H9 (cell line): ENCODE measurements at regions not wholly inside any gene's neighbourhood (a gene's known extent, or its start where the extent isn't known, plus 50 kb on each side); places are given as distances from the start of the nearest gene placed in this dataset.

ENCODE experiments used
- DNase-seq: peaks from one replicate; pipeline ENCODE4 v3.0.0-alpha.2; 2017
- H2AFZ ChIP-seq: one replicate; pipeline ENCODE4 v1.6.1; 2013; ENCODE audit warnings: mild to moderate bottlenecking, low read length, control low read depth, moderate library complexity
- H2AK5ac ChIP-seq: 2 replicates; pipeline ENCODE4 v1.6.1; 2013; ENCODE audit warnings: low read length, control low read depth, mixed read lengths; ENCODE audit not compliant: insufficient read length
- H2BK120ac ChIP-seq: one replicate; pipeline ENCODE4 v1.6.1; 2013; ENCODE audit warnings: low read depth, mild to moderate bottlenecking, low read length, control low read depth, inconsistent platforms; ENCODE audit not compliant: poor library complexity, severe bottlenecking
- H2BK12ac ChIP-seq: 2 replicates; pipeline ENCODE4 v1.6.1; 2013; ENCODE audit warnings: low read length, control low read depth, mixed read lengths, low read depth; ENCODE audit not compliant: insufficient read length
- H2BK15ac ChIP-seq: 2 replicates; pipeline ENCODE4 v1.6.1; 2013; ENCODE audit warnings: low read depth, low read length, control low read depth
- H2BK20ac ChIP-seq: one replicate; pipeline ENCODE4 v1.6.1; 2013; ENCODE audit warnings: low read depth, mild to moderate bottlenecking, low read length, control low read depth, inconsistent platforms; ENCODE audit not compliant: poor library complexity, severe bottlenecking
- H2BK5ac ChIP-seq: 2 replicates; pipeline ENCODE4 v1.6.1; 2013; ENCODE audit warnings: low read length, control low read depth, mixed read lengths; ENCODE audit not compliant: insufficient read length
- H3K14ac ChIP-seq: 2 replicates; pipeline ENCODE4 v1.6.1; 2013; ENCODE audit warnings: low read length, control low read depth; ENCODE audit not compliant: insufficient read depth
- H3K18ac ChIP-seq: 2 replicates; pipeline ENCODE4 v1.6.1; 2013; ENCODE audit warnings: low read depth, mild to moderate bottlenecking, mixed read lengths, low read length, control low read depth; ENCODE audit not compliant: insufficient read length
- H3K23ac ChIP-seq: 2 replicates; pipeline ENCODE4 v1.6.1; 2013; ENCODE audit warnings: low read length, control low read depth, mixed read lengths, low read depth; ENCODE audit not compliant: insufficient read length
- H3K23me2 ChIP-seq: 2 replicates; pipeline ENCODE4 v1.6.1; 2013; ENCODE audit warnings: low read depth, mild to moderate bottlenecking, mixed read lengths, low read length, control low read depth; ENCODE audit not compliant: insufficient read length, poor library complexity, severe bottlenecking
- H3K27ac ChIP-seq: 2 replicates; pipeline ENCODE4 v1.5.1; 2013; ENCODE audit warnings: low read length, control low read depth, mixed read lengths, low read depth; ENCODE audit not compliant: insufficient read length
- H3K27me3 ChIP-seq: 2 replicates; pipeline ENCODE4 v1.6.1; 2013; ENCODE audit warnings: low read length, control low read depth, inconsistent platforms; ENCODE audit not compliant: insufficient read depth
- H3K4ac ChIP-seq: 2 replicates; pipeline ENCODE4 v1.6.1; 2013; ENCODE audit warnings: low read depth, mild to moderate bottlenecking, control low read depth, inconsistent platforms, low read length, moderate library complexity
- H3K4me1 ChIP-seq: 2 replicates; pipeline ENCODE4 v1.6.1; 2013; ENCODE audit warnings: low read length, control low read depth, inconsistent platforms; ENCODE audit not compliant: insufficient read depth
- H3K4me2 ChIP-seq: 2 replicates; pipeline ENCODE4 v1.6.1; 2013; ENCODE audit warnings: low read length, control low read depth, mixed read lengths; ENCODE audit not compliant: insufficient read length, insufficient read depth
- H3K56ac ChIP-seq: 2 replicates; pipeline ENCODE4 v1.6.1; 2013; ENCODE audit warnings: low read depth, mild to moderate bottlenecking, mixed read lengths, low read length, control low read depth; ENCODE audit not compliant: insufficient read length
- H3K79me1 ChIP-seq: 2 replicates; pipeline ENCODE4 v1.6.1; 2013; ENCODE audit warnings: low read depth, mild to moderate bottlenecking, moderate library complexity, low read length, control low read depth, inconsistent platforms; ENCODE audit not compliant: insufficient read depth, poor library complexity, severe bottlenecking
- H3K79me2 ChIP-seq: 2 replicates; pipeline ENCODE4 v1.6.1; 2013; ENCODE audit warnings: low read length, control low read depth, inconsistent platforms; ENCODE audit not compliant: insufficient read depth
- H3K9ac ChIP-seq: 2 replicates; pipeline ENCODE4 v1.6.1; 2013; ENCODE audit warnings: low read length, control low read depth, mixed read lengths; ENCODE audit not compliant: insufficient read length; ENCODE audit errors: extremely low read depth
- H3K9me3 ChIP-seq: one replicate; pipeline ENCODE4 v1.6.1; 2013; ENCODE audit warnings: low read depth, low read length, inconsistent platforms; ENCODE audit not compliant: control insufficient read depth
- H3T11ph ChIP-seq: one replicate; pipeline ENCODE4 v1.6.1; 2013; ENCODE audit warnings: mild to moderate bottlenecking, low read length, control low read depth, inconsistent platforms
- H4K20me1 ChIP-seq: one replicate; pipeline ENCODE4 v1.6.1; 2013; ENCODE audit not compliant: control insufficient read depth, insufficient read length, insufficient read depth
- H4K5ac ChIP-seq: 2 replicates; pipeline ENCODE4 v1.6.1; 2013; ENCODE audit warnings: low read depth, mild to moderate bottlenecking, mixed read lengths, low read length, control low read depth; ENCODE audit not compliant: insufficient read length
- H4K8ac ChIP-seq: replicated peaks from 2 replicates; pipeline ENCODE4 v1.6.1; 2013; ENCODE audit warnings: low read length, control low read depth, mixed read lengths, low read depth; ENCODE audit not compliant: insufficient read length
- H4K91ac ChIP-seq: 2 replicates; pipeline ENCODE4 v1.6.1; 2013; ENCODE audit warnings: low read depth, mild to moderate bottlenecking, moderate library complexity, mixed read lengths, low read length, control low read depth; ENCODE audit not compliant: insufficient read length
- H3K27ac Mint-ChIP-seq, 3 experiments: 2 replicates in 2 of 3; 3 replicates in 1 of 3; pipeline ENCODE4 v1.8.0; 2020 to 2021; ENCODE audit warnings: mixed read lengths in 3 of 3, mild to moderate bottlenecking in 1 of 3, moderate library complexity in 1 of 3
- H3K27me3 Mint-ChIP-seq: 2 replicates; pipeline ENCODE4 v1.8.0; 2021; ENCODE audit warnings: low read depth, mild to moderate bottlenecking, moderate library complexity, mixed read lengths
- H3K36me3 Mint-ChIP-seq, 3 experiments: 2 replicates in 2 of 3; 3 replicates in 1 of 3; pipeline ENCODE4 v1.8.0; 2020 to 2021; ENCODE audit warnings: low read depth in 3 of 3, mixed read lengths in 3 of 3; ENCODE audit not compliant: insufficient read depth in 1 of 3
- H3K4me1 Mint-ChIP-seq, 2 experiments: 2 replicates each; pipeline ENCODE4 v1.8.0; 2020; ENCODE audit warnings: mixed read lengths in 2 of 2
- H3K4me3 Mint-ChIP-seq, 2 experiments: 2 replicates in 1 of 2; 3 replicates in 1 of 2; pipeline ENCODE4 v1.8.0; 2020 to 2021; ENCODE audit warnings: mild to moderate bottlenecking in 2 of 2, mixed read lengths in 2 of 2, moderate library complexity in 1 of 2
- H3K9me3 Mint-ChIP-seq, 2 experiments: 2 replicates in 1 of 2; 3 replicates in 1 of 2; pipeline ENCODE4 v1.8.0; 2020; ENCODE audit warnings: mild to moderate bottlenecking in 2 of 2, mixed read lengths in 2 of 2, moderate library complexity in 1 of 2
- WGBS: extraction: QIAGEN DNeasy Blood & Tissue Kit; methylation state at CpG from one replicate; pipeline ENCODE4 v1.1.7; 2013; ENCODE audit warnings: missing lambda C conversion rate, low lambda C conversion rate, mixed read lengths; ENCODE audit not compliant: insufficient read length; ENCODE audit errors: extremely low coverage; 5-methylcytosine and 5-hydroxymethylcytosine counted together
- TF ChIP-seq, protein P1 (sequence below): fragments of 200-600 bp; sonication (generic); conservative IDR thresholded peaks from 3 replicates; pipeline ENCODE4 v1.8.0; 2021; ENCODE audit warnings: antibody characterized with exemption, mild to moderate bottlenecking

DNA sequence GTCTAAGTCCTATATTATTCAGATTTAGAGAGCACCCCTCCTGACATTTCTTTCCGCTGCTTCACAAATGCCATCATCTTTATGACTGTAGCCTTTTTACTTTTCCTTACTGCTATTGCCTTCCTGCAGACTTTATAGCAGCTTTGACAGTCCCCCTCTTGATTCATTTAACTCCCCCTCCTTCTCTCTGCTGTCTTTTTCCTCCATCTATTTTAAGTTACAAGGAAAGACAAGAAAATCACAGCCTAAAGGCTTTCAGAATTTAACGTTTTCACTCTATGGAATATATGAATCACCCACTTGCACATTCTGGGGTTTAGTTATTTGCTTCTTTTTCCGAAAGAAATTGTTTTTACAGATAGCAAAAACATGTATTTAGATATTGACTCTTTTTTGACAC is 183.4 kb upstream of the SETBP1 start:
- no peak overlapping the region for H3K4me3 Mint-ChIP-seq
- no peaks in the 10 kb centered on the region for H3K27me3 ChIP-seq
- no peak overlapping the region for H2BK15ac ChIP-seq
- no peaks in the 10 kb centered on the region for H3K4me1 ChIP-seq
- no peak overlapping the region for H3K27ac ChIP-seq
- no peak overlapping the region for H3K14ac ChIP-seq
- H3K18ac ChIP-seq = no peak overlapping the region
- H3K9me3 Mint-ChIP-seq = no peaks in the 10 kb centered on the region
- no peaks in the 10 kb centered on the region for H4K20me1 ChIP-seq
- no peak overlapping the region for H3K23ac ChIP-seq
- H3K4ac ChIP-seq = no peak overlapping the region
- H3K4me2 ChIP-seq = no peak overlapping the region
- H3K56ac ChIP-seq = no peak overlapping the region
- no peak overlapping the region for H4K5ac ChIP-seq
- no peaks in the 10 kb centered on the region for H3K4me1 Mint-ChIP-seq
- H2BK120ac ChIP-seq = no peak overlapping the region
- no peak overlapping the region for H4K91ac ChIP-seq
- no peaks in the 10 kb centered on the region for H3K23me2 ChIP-seq
- no peak overlapping the region for H2BK5ac ChIP-seq
- H3T11ph ChIP-seq = no peak overlapping the region
- H3K27me3 Mint-ChIP-seq = no peaks in the 10 kb centered on the region; the same call in 1 of the 2 replicates
- H3K9ac ChIP-seq = no peak overlapping the region
- no CpG with 5 or more reads among the region's 3 CpGs for WGBS
- no peaks in the 10 kb centered on the region for H3K79me2 ChIP-seq
- TF ChIP-seq, protein P1, sequence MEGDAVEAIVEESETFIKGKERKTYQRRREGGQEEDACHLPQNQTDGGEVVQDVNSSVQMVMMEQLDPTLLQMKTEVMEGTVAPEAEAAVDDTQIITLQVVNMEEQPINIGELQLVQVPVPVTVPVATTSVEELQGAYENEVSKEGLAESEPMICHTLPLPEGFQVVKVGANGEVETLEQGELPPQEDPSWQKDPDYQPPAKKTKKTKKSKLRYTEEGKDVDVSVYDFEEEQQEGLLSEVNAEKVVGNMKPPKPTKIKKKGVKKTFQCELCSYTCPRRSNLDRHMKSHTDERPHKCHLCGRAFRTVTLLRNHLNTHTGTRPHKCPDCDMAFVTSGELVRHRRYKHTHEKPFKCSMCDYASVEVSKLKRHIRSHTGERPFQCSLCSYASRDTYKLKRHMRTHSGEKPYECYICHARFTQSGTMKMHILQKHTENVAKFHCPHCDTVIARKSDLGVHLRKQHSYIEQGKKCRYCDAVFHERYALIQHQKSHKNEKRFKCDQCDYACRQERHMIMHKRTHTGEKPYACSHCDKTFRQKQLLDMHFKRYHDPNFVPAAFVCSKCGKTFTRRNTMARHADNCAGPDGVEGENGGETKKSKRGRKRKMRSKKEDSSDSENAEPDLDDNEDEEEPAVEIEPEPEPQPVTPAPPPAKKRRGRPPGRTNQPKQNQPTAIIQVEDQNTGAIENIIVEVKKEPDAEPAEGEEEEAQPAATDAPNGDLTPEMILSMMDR = no peak
- no peak overlapping the region for H4K8ac ChIP-seq
- H3K79me1 ChIP-seq = no peaks in the 10 kb centered on the region
- DNase-seq = no peak
- H2AK5ac ChIP-seq = no peak overlapping the region
- no peak overlapping the region for H2BK20ac ChIP-seq
- no peak overlapping the region for H3K27ac Mint-ChIP-seq
- H3K9me3 ChIP-seq = no peaks in the 10 kb centered on the region
- no peak overlapping the region for H2BK12ac ChIP-seq
- H3K36me3 Mint-ChIP-seq = no peaks in the 10 kb centered on the region
- H2AFZ ChIP-seq = no peak overlapping the region
